Choroid plexus epithelial cell (primary cell): ENCODE measurements at regions not wholly inside any gene's neighbourhood (a gene's known extent, or its start where the extent isn't known, plus 50 kb on each side); places are given as distances from the start of the nearest gene placed in this dataset.

Experiments used
- DNase-seq: peaks from one replicate; pipeline ENCODE4 v3.0.0-alpha.2; 2010; ENCODE audit warnings: low read depth
- H3K4me3 ChIP-seq: 2 replicates; pipeline ENCODE4 v1.5.1; 2011; ENCODE audit warnings: low read depth, mild to moderate bottlenecking, control low read depth, low read length, moderate library complexity
- CTCF ChIP-seq: conservative IDR thresholded peaks from 2 replicates; pipeline ENCODE4 v1.5.1; 2011; ENCODE audit warnings: low read depth, mild to moderate bottlenecking, control low read depth, inconsistent platforms, low read length, moderate library complexity

DNA sequence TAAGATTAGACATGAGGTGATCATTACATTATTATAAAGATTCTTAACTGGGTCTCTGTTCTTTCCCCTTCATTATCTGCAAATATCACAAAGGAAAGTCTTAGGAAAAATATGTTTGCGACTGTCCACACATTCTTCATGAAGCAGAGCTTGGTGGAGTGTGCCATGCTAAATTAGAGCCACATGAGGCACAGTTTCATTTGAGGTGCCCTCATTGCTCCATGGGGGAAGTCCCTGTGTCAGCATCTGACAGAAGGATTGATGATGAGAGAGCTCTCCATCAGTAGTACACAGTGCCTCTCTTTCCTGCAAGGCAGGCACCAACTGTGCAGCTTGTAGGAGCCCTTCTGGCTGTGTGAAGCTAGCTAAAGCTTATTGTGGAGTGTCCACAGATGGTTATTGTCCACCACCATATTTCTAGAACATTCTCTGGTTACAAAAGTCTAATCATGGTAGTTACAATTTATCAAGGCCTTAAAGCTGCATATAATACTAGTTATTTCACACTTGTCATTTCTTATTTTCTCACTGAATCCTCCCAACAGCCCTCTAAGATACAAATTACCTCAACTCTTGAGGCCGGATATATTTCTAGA, 63.9 kb downstream of the C9orf152 start:
- H3K4me3 ChIP-seq: no peak overlapping the region
- no peak for TF ChIP-seq CTCF
- no peak for DNase-seq

- H3K4me3 ChIP-seq: no peak overlapping the region
- no peak for TF ChIP-seq CTCF
- DNase-seq: no peak
These were observed 61.6 kb downstream of the C9orf152 start for GRCh38 chr9:110146373-110146772.

DNA sequence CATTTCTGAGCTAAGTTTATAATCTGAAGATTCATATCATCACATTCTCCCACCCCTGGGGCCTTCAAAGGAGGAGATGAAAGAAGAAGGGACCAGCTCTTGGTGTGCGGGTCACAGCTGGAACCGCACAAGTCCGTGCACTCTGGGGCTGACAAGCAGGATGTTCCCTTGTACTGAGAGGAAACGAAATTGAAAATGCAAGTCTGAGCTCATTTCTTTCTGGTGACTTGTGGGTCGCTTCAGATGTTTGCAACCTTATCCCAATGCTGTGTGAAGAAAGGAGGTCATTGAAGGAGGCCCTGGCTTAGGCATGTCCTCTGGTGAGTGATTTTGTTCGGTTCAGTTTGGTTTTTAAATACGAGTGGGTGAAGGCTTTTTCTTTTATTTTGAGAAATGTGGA, 59.6 kb downstream of the C9orf152 start:
- no peak overlapping the region for H3K4me3 ChIP-seq
- peak; percentile 67 for DNase-seq
- TF ChIP-seq CTCF: no peak

DNA sequence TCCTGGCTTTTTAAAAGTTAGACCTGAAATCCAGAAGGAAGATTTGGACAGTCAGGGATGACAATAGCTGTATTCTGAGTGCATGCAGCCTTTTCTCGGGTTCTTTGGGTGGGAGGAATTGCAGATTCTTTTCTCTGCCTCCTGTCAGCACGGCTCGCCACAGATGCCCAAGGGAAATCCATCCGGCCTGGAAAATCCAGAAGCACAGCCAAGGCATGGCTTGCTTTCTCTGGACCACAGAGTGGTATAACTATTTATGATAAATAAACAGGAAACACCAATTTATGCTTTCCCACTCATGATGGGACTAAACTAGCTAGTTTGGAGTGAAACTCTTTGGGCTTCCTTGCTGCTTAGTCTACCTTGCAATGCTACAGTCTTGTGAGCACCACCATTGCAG, 59.1 kb downstream of the C9orf152 start:
- TF ChIP-seq CTCF: no peak
- peak; percentile 50 for DNase-seq
- no peak overlapping the region for H3K4me3 ChIP-seq
